Tibial nerve (tissue), 4 donors: ENCODE measurements at regions not wholly inside any gene's neighbourhood (a gene's known extent, or its start where the extent isn't known, plus 50 kb on each side); places are given as distances from the start of the nearest gene placed in this dataset.

Experiments
- EP300 ChIP-seq, 2 donors: sonication (generic); formaldehyde crosslinking; IDR thresholded peaks; one replicate each; pipeline ENCODE4 v1.6.1; 2017; ENCODE audit warnings: antibody characterized with exemption in 2 of 2, mild to moderate bottlenecking in 1 of 2
- TF ChIP-seq, protein P1 (sequence below), 5 experiments: fragments of 200-600 bp in 3 of 5; fragments of 450-650 bp in 2 of 5; sonication (generic) in 3 of 5; IDR thresholded peaks; one replicate each; pipeline ENCODE4 v1.5.1; 2016 to 2019; ENCODE audit warnings: antibody characterized with exemption in 5 of 5, mild to moderate bottlenecking in 3 of 5, moderate library complexity in 2 of 5

DNA sequence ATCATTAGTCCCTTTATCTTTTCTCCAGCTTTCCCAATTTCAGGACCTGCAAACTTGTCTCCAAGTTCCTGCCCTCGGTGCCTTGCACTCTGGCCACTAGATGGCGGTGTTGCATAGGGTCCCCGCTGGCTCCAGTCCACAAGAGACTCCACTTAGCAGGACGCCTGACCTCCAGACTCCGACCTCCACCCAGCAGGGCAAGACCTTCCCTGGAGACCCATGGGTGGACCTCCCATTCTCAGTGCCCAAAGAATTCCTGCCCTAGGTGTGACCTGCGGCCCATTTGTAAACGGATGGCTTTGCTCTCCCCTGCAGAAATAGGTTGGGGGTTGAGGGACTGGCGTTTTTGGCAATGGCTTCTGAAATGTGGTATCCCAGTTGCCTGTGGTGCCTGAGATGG lies 82.6 kb downstream of the LSM3 start:
- TF ChIP-seq, protein P1, sequence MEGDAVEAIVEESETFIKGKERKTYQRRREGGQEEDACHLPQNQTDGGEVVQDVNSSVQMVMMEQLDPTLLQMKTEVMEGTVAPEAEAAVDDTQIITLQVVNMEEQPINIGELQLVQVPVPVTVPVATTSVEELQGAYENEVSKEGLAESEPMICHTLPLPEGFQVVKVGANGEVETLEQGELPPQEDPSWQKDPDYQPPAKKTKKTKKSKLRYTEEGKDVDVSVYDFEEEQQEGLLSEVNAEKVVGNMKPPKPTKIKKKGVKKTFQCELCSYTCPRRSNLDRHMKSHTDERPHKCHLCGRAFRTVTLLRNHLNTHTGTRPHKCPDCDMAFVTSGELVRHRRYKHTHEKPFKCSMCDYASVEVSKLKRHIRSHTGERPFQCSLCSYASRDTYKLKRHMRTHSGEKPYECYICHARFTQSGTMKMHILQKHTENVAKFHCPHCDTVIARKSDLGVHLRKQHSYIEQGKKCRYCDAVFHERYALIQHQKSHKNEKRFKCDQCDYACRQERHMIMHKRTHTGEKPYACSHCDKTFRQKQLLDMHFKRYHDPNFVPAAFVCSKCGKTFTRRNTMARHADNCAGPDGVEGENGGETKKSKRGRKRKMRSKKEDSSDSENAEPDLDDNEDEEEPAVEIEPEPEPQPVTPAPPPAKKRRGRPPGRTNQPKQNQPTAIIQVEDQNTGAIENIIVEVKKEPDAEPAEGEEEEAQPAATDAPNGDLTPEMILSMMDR (IDR thresholded peaks at IDR 0.05) = peak; percentile 92 to 98 (median 94)
- TF ChIP-seq EP300 (IDR thresholded peaks at IDR 0.05) = no peak
